ENCODE measurements at regions not wholly inside any gene's neighbourhood (a gene's known extent, or its start where the extent isn't known, plus 50 kb on each side); places are given as distances from the start of the nearest gene placed in this dataset.

GRCh38 chr2:71783815-71784214, 330.5 kb downstream of the DYSF start:
- TF ChIP-seq, protein P1, sequence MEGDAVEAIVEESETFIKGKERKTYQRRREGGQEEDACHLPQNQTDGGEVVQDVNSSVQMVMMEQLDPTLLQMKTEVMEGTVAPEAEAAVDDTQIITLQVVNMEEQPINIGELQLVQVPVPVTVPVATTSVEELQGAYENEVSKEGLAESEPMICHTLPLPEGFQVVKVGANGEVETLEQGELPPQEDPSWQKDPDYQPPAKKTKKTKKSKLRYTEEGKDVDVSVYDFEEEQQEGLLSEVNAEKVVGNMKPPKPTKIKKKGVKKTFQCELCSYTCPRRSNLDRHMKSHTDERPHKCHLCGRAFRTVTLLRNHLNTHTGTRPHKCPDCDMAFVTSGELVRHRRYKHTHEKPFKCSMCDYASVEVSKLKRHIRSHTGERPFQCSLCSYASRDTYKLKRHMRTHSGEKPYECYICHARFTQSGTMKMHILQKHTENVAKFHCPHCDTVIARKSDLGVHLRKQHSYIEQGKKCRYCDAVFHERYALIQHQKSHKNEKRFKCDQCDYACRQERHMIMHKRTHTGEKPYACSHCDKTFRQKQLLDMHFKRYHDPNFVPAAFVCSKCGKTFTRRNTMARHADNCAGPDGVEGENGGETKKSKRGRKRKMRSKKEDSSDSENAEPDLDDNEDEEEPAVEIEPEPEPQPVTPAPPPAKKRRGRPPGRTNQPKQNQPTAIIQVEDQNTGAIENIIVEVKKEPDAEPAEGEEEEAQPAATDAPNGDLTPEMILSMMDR (IDR thresholded peaks at IDR 0.05): no peak
- no peak for TF ChIP-seq POLR2A (IDR thresholded peaks at IDR 0.05)
